ENCODE measurements at regions not wholly inside any gene's neighbourhood (a gene's known extent, or its start where the extent isn't known, plus 50 kb on each side); places are given as distances from the start of the nearest gene placed in this dataset.

GRCh38 chr18:39713961-39714360 lies 2148.4 kb upstream of the CELF4 start:
- Histone ChIP-seq H3K27ac (no peak overlapping the region), H3K4me1 (no peaks in the 10 kb centered on the region), H3K36me3 (no peaks in the 10 kb centered on the region), H3K27me3 (no peaks in the 10 kb centered on the region), H3K4me3 (no peak overlapping the region), H3K9me3 (no peaks in the 10 kb centered on the region)
- DNase-seq = no peak
- in situ Hi-C loops (cut with MboI; ENCODE audit: low pct_ligation_motif_present in 1 of 4, low pct_unique_long_range_greater_than_20kb in 1 of 4, low sequenced_read_pairs in 3 of 4) = no loop called here
- TF ChIP-seq POLR2A (IDR thresholded peaks at IDR 0.05) (no peak), POLR2AphosphoS5 (IDR thresholded peaks at IDR 0.05) (no peak), EP300 (IDR thresholded peaks at IDR 0.05; ENCODE audit: low read depth) (no peak), CTCF (IDR thresholded peaks at IDR 0.05) (no peak)
- WGBS, 2 donors (ENCODE audit: low coverage in 1 of 2) = 83% methylated on average over 3 of the region's 3 CpGs; no CpG with 5 or more reads in 1 of the 2 donors
- intact Hi-C loops (cut with DNase I; ENCODE audit: low total_unique reads) = no loop called here

DNA sequence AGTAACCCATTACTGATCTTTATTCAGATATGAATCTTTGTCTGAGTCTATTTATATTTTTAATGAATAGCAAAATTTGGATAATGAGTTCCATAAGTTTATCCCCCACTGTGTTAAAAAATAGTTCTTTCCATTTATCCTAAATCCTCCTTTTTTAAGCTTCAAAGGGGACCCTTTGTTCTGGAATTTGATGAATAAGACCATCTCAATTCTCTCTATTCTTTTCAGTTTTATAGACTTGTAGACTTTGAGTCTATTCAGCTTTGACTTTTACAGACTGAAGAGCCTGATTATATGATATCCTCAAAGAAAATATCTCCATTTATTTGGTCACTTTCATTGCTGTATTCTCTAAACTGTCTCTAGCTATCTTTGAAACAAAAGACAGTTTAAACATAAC lies 2146.1 kb upstream of the CELF4 start:
- H3K27me3 ChIP-seq = no peaks in the 10 kb centered on the region
- no peak overlapping the region for H3K27ac ChIP-seq
- H3K9me3 ChIP-seq = no peaks in the 10 kb centered on the region
- no peak for DNase-seq
- H3K36me3 ChIP-seq = no peaks in the 10 kb centered on the region
- no peak overlapping the region for H3K4me3 ChIP-seq
- no peaks in the 10 kb centered on the region for H3K4me1 ChIP-seq
- TF ChIP-seq CTCF (IDR thresholded peaks at IDR 0.05) = no peak
- TF ChIP-seq POLR2AphosphoS5 (IDR thresholded peaks at IDR 0.05) = no peak
- no peak for TF ChIP-seq POLR2A (IDR thresholded peaks at IDR 0.05)
- no peak for TF ChIP-seq EP300 (IDR thresholded peaks at IDR 0.05; ENCODE audit: low read depth)
- in situ Hi-C loops (cut with MboI; ENCODE audit: low pct_ligation_motif_present in 1 of 4, low pct_unique_long_range_greater_than_20kb in 1 of 4, low sequenced_read_pairs in 3 of 4) (no loop called here), intact Hi-C loops (cut with DNase I; ENCODE audit: low total_unique reads) (no loop called here)

GRCh38 chr18:39705362-39705761 lies 2139.8 kb upstream of the CELF4 start:
- in situ Hi-C loops (cut with MboI; ENCODE audit: low pct_ligation_motif_present in 1 of 4, low pct_unique_long_range_greater_than_20kb in 1 of 4, low sequenced_read_pairs in 3 of 4) (no loop called here), intact Hi-C loops (cut with DNase I; ENCODE audit: low total_unique reads) (no loop called here)
- Histone ChIP-seq H3K4me3 (no peak overlapping the region), H3K27me3 (no peaks in the 10 kb centered on the region), H3K4me1 (no peaks in the 10 kb centered on the region), H3K27ac (no peak overlapping the region), H3K9me3 (no peaks in the 10 kb centered on the region), H3K36me3 (no peaks in the 10 kb centered on the region)
- no peak for DNase-seq
- no peak for TF ChIP-seq POLR2AphosphoS5 (IDR thresholded peaks at IDR 0.05)
- TF ChIP-seq EP300 (IDR thresholded peaks at IDR 0.05; ENCODE audit: low read depth) = no peak
- no peak for TF ChIP-seq POLR2A (IDR thresholded peaks at IDR 0.05)
- no peak for TF ChIP-seq CTCF (IDR thresholded peaks at IDR 0.05)
- WGBS, 2 donors (ENCODE audit: low coverage in 1 of 2) = 86 to 95% methylated on average over 3 of the region's 3 CpGs

GRCh38 chr18:39702888-39703287 lies 2137.3 kb upstream of the CELF4 start:
- H3K27ac ChIP-seq = no peak overlapping the region
- TF ChIP-seq EP300 (IDR thresholded peaks at IDR 0.05; ENCODE audit: low read depth) = no peak
- no peak for TF ChIP-seq POLR2AphosphoS5 (IDR thresholded peaks at IDR 0.05)
- TF ChIP-seq CTCF (IDR thresholded peaks at IDR 0.05) = no peak
- no peak for TF ChIP-seq POLR2A (IDR thresholded peaks at IDR 0.05)
- no peaks in the 10 kb centered on the region for H3K27me3 ChIP-seq
- H3K9me3 ChIP-seq = no peaks in the 10 kb centered on the region
- in situ Hi-C loops (cut with MboI; ENCODE audit: low pct_ligation_motif_present in 1 of 4, low pct_unique_long_range_greater_than_20kb in 1 of 4, low sequenced_read_pairs in 3 of 4) = no loop called here
- DNase-seq = no peak
- no peak overlapping the region for H3K4me3 ChIP-seq
- 80% methylated on average over 2 to 3 of the region's 3 CpGs for WGBS, 2 donors (ENCODE audit: low coverage in 1 of 2)
- intact Hi-C loops (cut with DNase I; ENCODE audit: low total_unique reads) = no loop called here
- no peaks in the 10 kb centered on the region for H3K36me3 ChIP-seq
- H3K4me1 ChIP-seq = no peaks in the 10 kb centered on the region
